GM18511 (cell line): ENCODE measurements at regions not wholly inside any gene's neighbourhood (a gene's known extent, or its start where the extent isn't known, plus 50 kb on each side); places are given as distances from the start of the nearest gene placed in this dataset.

Experiments
- ATAC-seq: cut with Tn5 transposase; IDR thresholded peaks from one replicate; pipeline ENCODE4 v1.9.1; 2021; ENCODE audit warnings: mild to moderate bottlenecking, moderate library complexity; ENCODE audit not compliant: unreplicated experiment

- ATAC-seq = no peak
Observed at GRCh38 chr20:54361475-54361874, 113.9 kb upstream of the DOK5 start.

- no peak for ATAC-seq
Observed at GRCh38 chr20:54362283-54362682, 113.1 kb upstream of the DOK5 start.

- no peak for ATAC-seq
Observed at GRCh38 chr20:54364365-54364764, 111.0 kb upstream of the DOK5 start.

- no peak for ATAC-seq
Observed at GRCh38 chr20:54364919-54365318, 110.5 kb upstream of the DOK5 start.

- ATAC-seq = no peak
Observed at GRCh38 chr20:54366669-54367344, 108.6 kb upstream of the DOK5 start.

GRCh38 chr20:54368570-54368969, 106.8 kb upstream of the DOK5 start:
- ATAC-seq = no peak

- ATAC-seq = no peak
Observed at GRCh38 chr20:54372313-54372712, 103.1 kb upstream of the DOK5 start.

- ATAC-seq = no peak
Observed at GRCh38 chr20:54377992-54378773, 97.2 kb upstream of the DOK5 start.

- no peak for ATAC-seq
Observed at GRCh38 chr20:54379893-54380584, 95.4 kb upstream of the DOK5 start.

GRCh38 chr20:54382419-54382818, 93.0 kb upstream of the DOK5 start:
- ATAC-seq = no peak

GRCh38 chr20:54385746-54386145, 89.6 kb upstream of the DOK5 start:
- ATAC-seq = no peak

GRCh38 chr20:54389596-54390280, 85.7 kb upstream of the DOK5 start:
- ATAC-seq = no peak

GRCh38 chr20:54397292-54398140, 77.9 kb upstream of the DOK5 start:
- ATAC-seq = no peak

GRCh38 chr20:54398814-54399213, 76.6 kb upstream of the DOK5 start:
- ATAC-seq = no peak

- ATAC-seq = no peak
Observed at GRCh38 chr20:54405540-54405939, 69.9 kb upstream of the DOK5 start.

GRCh38 chr20:54407459-54407858, 67.9 kb upstream of the DOK5 start:
- no peak for ATAC-seq

GRCh38 chr20:54415967-54416366, 59.4 kb upstream of the DOK5 start:
- no peak for ATAC-seq

- ATAC-seq = no peak
Observed at GRCh38 chr20:54416770-54417169, 58.6 kb upstream of the DOK5 start.

GRCh38 chr20:54419531-54419930, 55.9 kb upstream of the DOK5 start:
- no peak for ATAC-seq
